B cell (primary cell): ENCODE measurements at regions not wholly inside any gene's neighbourhood (a gene's known extent, or its start where the extent isn't known, plus 50 kb on each side); places are given as distances from the start of the nearest gene placed in this dataset.

Experiments
- ATAC-seq: fragments of 200-7000 bp; cut with Tn5 transposase; one replicate; pipeline ENCODE4 v1.10.0; 2021; ENCODE audit warnings: low read depth, mild to moderate bottlenecking, moderate number of reproducible peaks, moderate library complexity
- CTCF ChIA-PET: fragments of 350-600 bp; sonication (Branson Sonifier 250); formaldehyde crosslinking; loops from one replicate; lab custom pipeline; 2021; ENCODE audit warnings: antibody characterized with exemption, inconsistent platforms; lab: Charles Lee
- POLR2A ChIA-PET: fragments of 350-600 bp; sonication (Branson Sonifier 250); formaldehyde crosslinking; loops from one replicate; lab custom pipeline; 2021; ENCODE audit warnings: antibody characterized with exemption; lab: Charles Lee
- DNase-seq: peaks from one replicate; pipeline ENCODE4 v3.0.0; 2013
- H2AFZ ChIP-seq: 2 replicates; pipeline ENCODE4 v1.6.1; 2012; ENCODE audit warnings: mild to moderate bottlenecking, low read depth, low read length; ENCODE audit not compliant: insufficient read depth, poor library complexity, severe bottlenecking
- H3K27ac ChIP-seq, 2 donors: 1 replicate in 1 of 2; 2 replicates in 1 of 2; pipeline ENCODE4 v1.5.1; 2012 to 2013; ENCODE audit warnings: low read length in 2 of 2, mild to moderate bottlenecking in 2 of 2, moderate library complexity in 1 of 2
- H3K27me3 ChIP-seq, 4 experiments: fragments of 200-600 bp in 1 of 4; sonication (generic) in 1 of 4; replicated peaks in 1 of 4; 1 replicate in 2 of 4; 2 replicates in 2 of 4; pipeline versions ENCODE4 v1.6.1 to v1.7.0; 2013 to 2016; ENCODE audit warnings: low read length in 3 of 4, mild to moderate bottlenecking in 2 of 4, mixed read lengths in 1 of 4, moderate library complexity in 1 of 4; ENCODE audit not compliant: insufficient read depth in 4 of 4, control insufficient read depth in 3 of 4; ENCODE audit errors: control extremely low read depth in 1 of 4
- H3K36me3 ChIP-seq, 2 experiments: replicated peaks in 1 of 2; 1 replicate in 1 of 2; 2 replicates in 1 of 2; pipeline versions ENCODE4 v1.6.1 to v1.7.1; 2013; ENCODE audit warnings: low read length in 1 of 2; ENCODE audit not compliant: insufficient read depth in 2 of 2, control insufficient read depth in 1 of 2; ENCODE audit errors: control extremely low read depth in 1 of 2, extremely low read depth in 1 of 2
- H3K4me1 ChIP-seq, 2 donors: fragments of 200-600 bp in 1 of 2; sonication (generic) in 1 of 2; 1 replicate in 1 of 2; 2 replicates in 1 of 2; pipeline versions ENCODE4 v1.5.1 to v1.6.1; 2013 to 2017; ENCODE audit warnings: low read length in 2 of 2; ENCODE audit not compliant: control insufficient read depth in 2 of 2, insufficient read depth in 2 of 2
- H3K4me2 ChIP-seq: replicated peaks from 2 replicates; pipeline ENCODE3; 2012; ENCODE audit warnings: mild to moderate bottlenecking, low read depth, low read length; ENCODE audit not compliant: poor library complexity, severe bottlenecking
- H3K4me3 ChIP-seq, 5 experiments: fragments of 200-600 bp in 1 of 5; sonication (generic) in 1 of 5; 1 replicate in 3 of 5; 2 replicates in 2 of 5; pipeline versions ENCODE4 v1.5.1 to v1.7.0; 2011 to 2016; ENCODE audit warnings: low read length in 4 of 5, mild to moderate bottlenecking in 4 of 5, low read depth in 2 of 5, control low read depth in 1 of 5, moderate library complexity in 1 of 5; ENCODE audit not compliant: insufficient read depth in 1 of 5; ENCODE audit errors: control extremely low read depth in 1 of 5, extremely low read depth in 1 of 5
- H3K79me2 ChIP-seq: fragments of 200-600 bp; sonication (generic); one replicate; pipeline ENCODE4 v1.6.0; 2016; ENCODE audit warnings: low read length; ENCODE audit not compliant: control insufficient read depth, insufficient read depth
- H3K9ac ChIP-seq: fragments of 200-600 bp; sonication (generic); 2 replicates; pipeline ENCODE4 v1.6.1; 2017; ENCODE audit warnings: mild to moderate bottlenecking, low read length, moderate library complexity
- H3K9me3 ChIP-seq, 3 donors: one replicate each; pipeline versions ENCODE4 v1.6.1 to v1.7.1; 2013; ENCODE audit warnings: low read length in 2 of 3; ENCODE audit not compliant: control insufficient read depth in 2 of 3, insufficient read depth in 1 of 3; ENCODE audit errors: control extremely low read depth in 1 of 3
- H4K20me1 ChIP-seq: 2 replicates; pipeline ENCODE4 v1.6.0; 2012; ENCODE audit warnings: mild to moderate bottlenecking, low read length; ENCODE audit not compliant: insufficient read depth, control insufficient read depth, poor library complexity, severe bottlenecking
- H3K27ac Mint-ChIP-seq: one replicate; pipeline ENCODE4 v1.8.0; 2021; ENCODE audit warnings: mixed read lengths
- H3K27me3 Mint-ChIP-seq: one replicate; pipeline ENCODE4 v1.8.0; 2021; ENCODE audit warnings: mixed read lengths
- H3K4me1 Mint-ChIP-seq: one replicate; pipeline ENCODE4 v1.8.0; 2021; ENCODE audit warnings: mixed read lengths
- H3K4me3 Mint-ChIP-seq: one replicate; pipeline ENCODE4 v1.8.0; 2021; ENCODE audit warnings: mixed read lengths
- H3K9me3 Mint-ChIP-seq: one replicate; pipeline ENCODE4 v1.8.0; 2022; ENCODE audit warnings: mixed read lengths; ENCODE audit not compliant: insufficient read depth
- EZH2 ChIP-seq: IDR thresholded peaks from 2 replicates; pipeline ENCODE4 v1.6.1; 2012; ENCODE audit warnings: borderline replicate concordance, low read depth, mild to moderate bottlenecking, moderate library complexity, low read length; ENCODE audit not compliant: insufficient read depth, poor library complexity, severe bottlenecking
- WGBS: methylation state at CpG from one replicate; pipeline ENCODE4 v1.1.5; 2013; ENCODE audit warnings: missing lambda C conversion rate; ENCODE audit not compliant: insufficient coverage; 5-methylcytosine and 5-hydroxymethylcytosine counted together
- intact Hi-C: fragments of 100-400 bp; cut with micrococcal nuclease; formaldehyde crosslinking; loops from one replicate; pipeline ENCODE4 v1.10.0; 2022
- TF ChIP-seq, protein P1 (sequence below): fragments of 200-600 bp; IDR thresholded peaks from one replicate; pipeline ENCODE4 v1.8.0; 2022; ENCODE audit warnings: antibody characterized with exemption, mild to moderate bottlenecking

DNA sequence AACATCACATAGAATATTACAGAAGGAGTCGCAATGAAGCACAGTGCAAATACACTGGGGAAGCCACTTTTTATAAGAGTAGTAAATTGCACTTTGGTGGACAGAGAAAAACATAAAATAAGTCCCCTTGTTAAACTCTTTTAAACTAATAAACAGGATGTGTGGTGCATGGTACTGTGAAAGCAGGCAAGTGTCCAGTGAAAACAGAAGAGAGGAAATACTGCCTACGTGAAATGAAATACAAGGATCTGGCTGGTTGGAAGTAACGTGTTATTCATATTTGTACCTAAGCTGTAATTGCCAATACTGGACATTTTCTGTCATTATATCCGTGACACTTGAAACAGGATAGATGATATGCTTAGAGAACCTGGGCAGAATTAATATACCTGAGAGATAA lies 191.9 kb upstream of the SLC27A6 start:
- 100% methylated on average over 2 of the region's 4 CpGs for WGBS
- no peaks in the 10 kb centered on the region for H3K4me1 ChIP-seq
- DNase-seq, result no peak
- CTCF ChIA-PET, result no interaction called here
- H3K4me2 ChIP-seq, result no peak overlapping the region
- intact Hi-C loops, result no loop called here
- ATAC-seq, result no peak
- Mint-ChIP-seq H3K4me3 (no peak overlapping the region), H3K4me1 (no peaks in the 10 kb centered on the region), H3K9me3 (no peaks in the 10 kb centered on the region), H3K27me3 (no peaks in the 10 kb centered on the region), H3K27ac (no peak overlapping the region)
- no peaks in the 10 kb centered on the region for H3K27me3 ChIP-seq
- H3K79me2 ChIP-seq, result no peaks in the 10 kb centered on the region
- no peaks in the 10 kb centered on the region for H4K20me1 ChIP-seq
- H3K4me3 ChIP-seq, result no peak overlapping the region
- no peak overlapping the region for H3K27ac ChIP-seq
- TF ChIP-seq, protein P1, sequence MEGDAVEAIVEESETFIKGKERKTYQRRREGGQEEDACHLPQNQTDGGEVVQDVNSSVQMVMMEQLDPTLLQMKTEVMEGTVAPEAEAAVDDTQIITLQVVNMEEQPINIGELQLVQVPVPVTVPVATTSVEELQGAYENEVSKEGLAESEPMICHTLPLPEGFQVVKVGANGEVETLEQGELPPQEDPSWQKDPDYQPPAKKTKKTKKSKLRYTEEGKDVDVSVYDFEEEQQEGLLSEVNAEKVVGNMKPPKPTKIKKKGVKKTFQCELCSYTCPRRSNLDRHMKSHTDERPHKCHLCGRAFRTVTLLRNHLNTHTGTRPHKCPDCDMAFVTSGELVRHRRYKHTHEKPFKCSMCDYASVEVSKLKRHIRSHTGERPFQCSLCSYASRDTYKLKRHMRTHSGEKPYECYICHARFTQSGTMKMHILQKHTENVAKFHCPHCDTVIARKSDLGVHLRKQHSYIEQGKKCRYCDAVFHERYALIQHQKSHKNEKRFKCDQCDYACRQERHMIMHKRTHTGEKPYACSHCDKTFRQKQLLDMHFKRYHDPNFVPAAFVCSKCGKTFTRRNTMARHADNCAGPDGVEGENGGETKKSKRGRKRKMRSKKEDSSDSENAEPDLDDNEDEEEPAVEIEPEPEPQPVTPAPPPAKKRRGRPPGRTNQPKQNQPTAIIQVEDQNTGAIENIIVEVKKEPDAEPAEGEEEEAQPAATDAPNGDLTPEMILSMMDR, result no peak
- TF ChIP-seq EZH2, result no peak
- POLR2A ChIA-PET, result no interaction called here
- H2AFZ ChIP-seq, result no peak overlapping the region
- no peak overlapping the region for H3K9ac ChIP-seq
- no peaks in the 10 kb centered on the region for H3K36me3 ChIP-seq
- H3K9me3 ChIP-seq, result no peaks in the 10 kb centered on the region

DNA sequence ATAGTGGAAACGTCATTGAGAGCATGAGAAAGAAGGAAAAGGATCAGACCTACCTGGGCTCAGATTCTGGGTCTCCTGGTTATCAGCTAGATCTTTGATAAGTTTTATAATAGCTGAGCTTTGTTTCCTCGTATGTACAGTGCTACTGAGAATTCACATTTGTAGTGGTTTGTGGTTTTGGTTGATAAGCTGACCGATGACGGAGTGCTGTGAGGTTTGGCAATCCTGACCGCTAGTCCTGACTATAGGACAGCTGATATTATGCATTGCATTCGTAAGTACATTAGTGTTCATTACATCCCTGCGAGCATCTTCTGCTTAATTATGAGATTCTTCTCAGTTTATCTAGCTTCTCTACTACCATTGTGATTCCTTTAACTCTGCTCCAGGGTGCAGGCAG lies 190.7 kb upstream of the SLC27A6 start:
- H2AFZ ChIP-seq, result no peak overlapping the region
- no peaks in the 10 kb centered on the region for H4K20me1 ChIP-seq
- H3K36me3 ChIP-seq, result no peaks in the 10 kb centered on the region
- H3K9ac ChIP-seq, result no peak overlapping the region
- no peaks in the 10 kb centered on the region for H3K79me2 ChIP-seq
- Mint-ChIP-seq H3K27ac (no peak overlapping the region), H3K27me3 (no peaks in the 10 kb centered on the region), H3K4me1 (no peaks in the 10 kb centered on the region), H3K4me3 (no peak overlapping the region), H3K9me3 (no peaks in the 10 kb centered on the region)
- no peaks in the 10 kb centered on the region for H3K9me3 ChIP-seq
- H3K4me3 ChIP-seq, result no peak overlapping the region
- TF ChIP-seq, protein P1, result no peak
- TF ChIP-seq EZH2, result no peak
- no peak for ATAC-seq
- CTCF ChIA-PET, result no interaction called here
- H3K4me2 ChIP-seq, result no peak overlapping the region
- H3K4me1 ChIP-seq, result no peaks in the 10 kb centered on the region
- no peak overlapping the region for H3K27ac ChIP-seq
- intact Hi-C loops, result no loop called here
- no peaks in the 10 kb centered on the region for H3K27me3 ChIP-seq
- no peak for DNase-seq
- POLR2A ChIA-PET, result no interaction called here
- WGBS, result 25% methylated on average over 4 of the region's 7 CpGs
